Lower lobe of right lung (tissue), 2 donors: ENCODE measurements at regions not wholly inside any gene's neighbourhood (a gene's known extent, or its start where the extent isn't known, plus 50 kb on each side); places are given as distances from the start of the nearest gene placed in this dataset.

Experiments used
- ATAC-seq, 2 donors: fragments of 200-7000 bp; cut with Tn5 transposase; one replicate each; pipeline ENCODE4 v1.9.1; 2020 to 2022; ENCODE audit warnings: mild to moderate bottlenecking in 2 of 2, moderate library complexity in 2 of 2
- DNase-seq: peaks from one replicate; pipeline ENCODE4 v3.0.0-alpha.2; 2020
- H3K27ac ChIP-seq: fragments of 200-600 bp; one replicate; pipeline ENCODE4 v1.8.0; 2022
- H3K27me3 ChIP-seq: fragments of 200-600 bp; one replicate; pipeline ENCODE4 v1.8.0; 2022; ENCODE audit warnings: low read depth
- H3K36me3 ChIP-seq: fragments of 200-600 bp; one replicate; pipeline ENCODE4 v1.8.0; 2022; ENCODE audit warnings: mild to moderate bottlenecking
- H3K4me1 ChIP-seq: fragments of 200-600 bp; one replicate; pipeline ENCODE4 v1.8.0; 2022
- H3K4me3 ChIP-seq: fragments of 200-600 bp; one replicate; pipeline ENCODE4 v1.8.0; 2022; ENCODE audit warnings: mild to moderate bottlenecking
- H3K9me3 ChIP-seq: fragments of 200-600 bp; one replicate; pipeline ENCODE4 v1.8.0; 2022
- CTCF ChIP-seq: fragments of 200-600 bp; IDR thresholded peaks from one replicate; pipeline ENCODE4 v1.8.0; 2022; ENCODE audit warnings: antibody characterized with exemption, mild to moderate bottlenecking
- intact Hi-C: fragments of 100-400 bp; cut with DNase I; formaldehyde crosslinking; loops from one replicate; pipeline ENCODE4 v1.11.0; 2022
- donor health status: DM: no; HTN: yes; CAD: no; lungs with severe emphysema.

GRCh38 chr7:22066522-22066921 lies 120.8 kb upstream of the CDCA7L start:
- peaks cover 3% of the 10 kb centered on the region for H3K27me3 ChIP-seq
- no peaks in the 10 kb centered on the region for H3K36me3 ChIP-seq
- H3K9me3 ChIP-seq, result no peaks in the 10 kb centered on the region
- H3K4me1 ChIP-seq, result no peaks in the 10 kb centered on the region
- no peak overlapping the region for H3K4me3 ChIP-seq
- intact Hi-C loops, result no loop called here
- DNase-seq (no peak), ATAC-seq (no peak)
- H3K27ac ChIP-seq, result no peak overlapping the region
- TF ChIP-seq CTCF, result no peak

GRCh38 chr7:22064816-22065215 lies 119.1 kb upstream of the CDCA7L start:
- H3K4me3 ChIP-seq, result no peak overlapping the region
- no peaks in the 10 kb centered on the region for H3K4me1 ChIP-seq
- DNase-seq (no peak), ATAC-seq (no peak)
- H3K36me3 ChIP-seq, result no peaks in the 10 kb centered on the region
- H3K9me3 ChIP-seq, result no peaks in the 10 kb centered on the region
- intact Hi-C loops, result no loop called here
- H3K27me3 ChIP-seq, result peaks cover 3% of the 10 kb centered on the region
- no peak for TF ChIP-seq CTCF
- no peak overlapping the region for H3K27ac ChIP-seq

- intact Hi-C loops, result no loop called here
- no peak for DNase-seq
Observed at GRCh38 chr7:22061775-22062174, 116.1 kb upstream of the CDCA7L start.

DNA sequence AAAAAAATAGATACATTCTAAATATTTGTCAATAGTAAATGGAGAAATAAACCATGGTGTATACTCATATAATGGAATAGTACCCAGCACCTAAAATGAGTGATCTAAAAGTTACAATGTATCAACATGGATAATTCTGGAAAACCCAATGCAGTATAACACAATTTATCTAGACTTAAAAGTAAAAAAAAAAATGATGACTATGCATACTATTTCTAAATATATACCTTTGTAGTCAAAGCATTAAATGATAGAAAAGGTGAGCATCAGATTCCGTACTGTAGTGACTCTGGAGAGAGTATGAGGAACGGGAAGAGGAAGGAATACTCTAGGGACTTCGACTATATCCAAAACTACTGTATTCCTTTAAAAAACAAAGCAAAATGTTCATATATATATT lies 115.2 kb upstream of the CDCA7L start:
- Histone ChIP-seq H3K36me3 (no peaks in the 10 kb centered on the region), H3K4me3 (no peak overlapping the region), H3K27ac (no peak overlapping the region), H3K9me3 (no peaks in the 10 kb centered on the region), H3K27me3 (peaks cover 3% of the 10 kb centered on the region), H3K4me1 (no peaks in the 10 kb centered on the region)
- no peak for TF ChIP-seq CTCF
- intact Hi-C loops, result no loop called here
- ATAC-seq, result no peak
- DNase-seq, result no peak

More at GRCh38 chr7:22061775-22062174, 116.1 kb upstream of the CDCA7L start:
- no peak for TF ChIP-seq CTCF
- no peak for ATAC-seq
- no peak overlapping the region for H3K27ac ChIP-seq
- no peaks in the 10 kb centered on the region for H3K9me3 ChIP-seq
- H3K4me1 ChIP-seq, result no peaks in the 10 kb centered on the region
- H3K36me3 ChIP-seq, result no peaks in the 10 kb centered on the region
- H3K27me3 ChIP-seq, result peaks cover 3% of the 10 kb centered on the region
- no peak overlapping the region for H3K4me3 ChIP-seq

- ATAC-seq (no peak), DNase-seq (no peak)
- TF ChIP-seq CTCF, result no peak
- H3K27ac ChIP-seq, result no peak overlapping the region
- peaks cover 3% of the 10 kb centered on the region for H3K27me3 ChIP-seq
- H3K4me1 ChIP-seq, result no peaks in the 10 kb centered on the region
- intact Hi-C loops, result no loop called here
- no peak overlapping the region for H3K4me3 ChIP-seq
- no peaks in the 10 kb centered on the region for H3K36me3 ChIP-seq
- H3K9me3 ChIP-seq, result no peaks in the 10 kb centered on the region
Observed at GRCh38 chr7:22060197-22060596, 114.5 kb upstream of the CDCA7L start.

DNA sequence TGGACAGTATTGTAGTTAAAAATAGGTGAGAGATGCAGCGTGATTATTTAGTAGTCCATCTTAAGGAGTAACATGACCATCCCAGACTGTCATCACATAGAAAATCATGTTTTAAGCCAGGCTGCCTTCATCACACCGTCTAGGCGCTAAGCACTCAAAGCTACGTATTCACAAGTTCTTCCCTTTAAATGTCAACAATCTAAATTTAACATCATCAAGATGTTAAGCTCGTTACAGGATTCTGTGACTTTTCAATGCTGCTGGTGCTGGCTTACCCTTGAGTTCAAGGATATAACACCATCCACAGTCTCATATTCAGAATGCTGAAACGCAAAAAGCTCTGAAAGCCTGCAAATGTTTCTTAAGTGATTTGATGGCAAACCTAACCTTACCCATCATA lies 109.5 kb upstream of the CDCA7L start:
- no peak for DNase-seq
- Histone ChIP-seq H3K4me1 (no peaks in the 10 kb centered on the region), H3K9me3 (no peaks in the 10 kb centered on the region), H3K4me3 (no peak overlapping the region), H3K27me3 (no peaks in the 10 kb centered on the region), H3K36me3 (no peaks in the 10 kb centered on the region), H3K27ac (no peak overlapping the region)
- no peak for TF ChIP-seq CTCF
- intact Hi-C loops, result no loop called here
- no peak for ATAC-seq
